ENCODE measurements at regions not wholly inside any gene's neighbourhood (a gene's known extent, or its start where the extent isn't known, plus 50 kb on each side); places are given as distances from the start of the nearest gene placed in this dataset.

DNA sequence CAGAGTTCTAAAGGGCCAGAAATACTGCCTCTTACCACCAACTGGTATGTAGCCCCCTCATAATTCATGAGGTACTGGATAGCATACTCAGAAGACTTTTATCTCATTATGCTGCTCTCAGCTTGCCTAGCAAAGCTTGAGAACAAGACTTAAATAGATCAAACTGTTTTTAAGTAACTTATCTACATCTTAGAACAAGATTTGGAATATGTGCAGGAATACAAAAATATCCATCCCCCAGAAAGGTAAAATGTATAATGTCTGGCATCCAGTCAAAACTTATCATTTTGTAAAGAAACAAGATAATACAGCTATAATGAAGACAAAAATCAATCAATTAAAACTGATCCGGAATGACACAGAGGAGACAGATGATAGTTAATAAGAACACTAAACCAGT is 400.4 kb upstream of the TGFBR2 start:
- TF ChIP-seq SMC3 (IDR thresholded peaks at IDR 0.05; ENCODE audit: low read depth, low read length) (no peak), POLR2A (IDR thresholded peaks at IDR 0.05; ENCODE audit: low read depth, low read length) (no peak), RAD21 (IDR thresholded peaks at IDR 0.05; ENCODE audit: low read length) (no peak), MAZ (IDR thresholded peaks at IDR 0.05; ENCODE audit: borderline replicate concordance, low read depth, low read length) (no peak)
- TF ChIP-seq, protein P1, sequence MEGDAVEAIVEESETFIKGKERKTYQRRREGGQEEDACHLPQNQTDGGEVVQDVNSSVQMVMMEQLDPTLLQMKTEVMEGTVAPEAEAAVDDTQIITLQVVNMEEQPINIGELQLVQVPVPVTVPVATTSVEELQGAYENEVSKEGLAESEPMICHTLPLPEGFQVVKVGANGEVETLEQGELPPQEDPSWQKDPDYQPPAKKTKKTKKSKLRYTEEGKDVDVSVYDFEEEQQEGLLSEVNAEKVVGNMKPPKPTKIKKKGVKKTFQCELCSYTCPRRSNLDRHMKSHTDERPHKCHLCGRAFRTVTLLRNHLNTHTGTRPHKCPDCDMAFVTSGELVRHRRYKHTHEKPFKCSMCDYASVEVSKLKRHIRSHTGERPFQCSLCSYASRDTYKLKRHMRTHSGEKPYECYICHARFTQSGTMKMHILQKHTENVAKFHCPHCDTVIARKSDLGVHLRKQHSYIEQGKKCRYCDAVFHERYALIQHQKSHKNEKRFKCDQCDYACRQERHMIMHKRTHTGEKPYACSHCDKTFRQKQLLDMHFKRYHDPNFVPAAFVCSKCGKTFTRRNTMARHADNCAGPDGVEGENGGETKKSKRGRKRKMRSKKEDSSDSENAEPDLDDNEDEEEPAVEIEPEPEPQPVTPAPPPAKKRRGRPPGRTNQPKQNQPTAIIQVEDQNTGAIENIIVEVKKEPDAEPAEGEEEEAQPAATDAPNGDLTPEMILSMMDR (conservative IDR thresholded peaks at IDR 0.05; ENCODE audit: low read depth, low read length), result no peak
- TF ChIP-seq, protein P2, sequence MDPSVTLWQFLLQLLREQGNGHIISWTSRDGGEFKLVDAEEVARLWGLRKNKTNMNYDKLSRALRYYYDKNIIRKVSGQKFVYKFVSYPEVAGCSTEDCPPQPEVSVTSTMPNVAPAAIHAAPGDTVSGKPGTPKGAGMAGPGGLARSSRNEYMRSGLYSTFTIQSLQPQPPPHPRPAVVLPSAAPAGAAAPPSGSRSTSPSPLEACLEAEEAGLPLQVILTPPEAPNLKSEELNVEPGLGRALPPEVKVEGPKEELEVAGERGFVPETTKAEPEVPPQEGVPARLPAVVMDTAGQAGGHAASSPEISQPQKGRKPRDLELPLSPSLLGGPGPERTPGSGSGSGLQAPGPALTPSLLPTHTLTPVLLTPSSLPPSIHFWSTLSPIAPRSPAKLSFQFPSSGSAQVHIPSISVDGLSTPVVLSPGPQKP (IDR thresholded peaks at IDR 0.05; ENCODE audit: borderline replicate concordance, low read depth, low read length), result no peak
- TF ChIP-seq, protein P3, sequence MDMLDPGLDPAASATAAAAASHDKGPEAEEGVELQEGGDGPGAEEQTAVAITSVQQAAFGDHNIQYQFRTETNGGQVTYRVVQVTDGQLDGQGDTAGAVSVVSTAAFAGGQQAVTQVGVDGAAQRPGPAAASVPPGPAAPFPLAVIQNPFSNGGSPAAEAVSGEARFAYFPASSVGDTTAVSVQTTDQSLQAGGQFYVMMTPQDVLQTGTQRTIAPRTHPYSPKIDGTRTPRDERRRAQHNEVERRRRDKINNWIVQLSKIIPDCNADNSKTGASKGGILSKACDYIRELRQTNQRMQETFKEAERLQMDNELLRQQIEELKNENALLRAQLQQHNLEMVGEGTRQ (IDR thresholded peaks at IDR 0.05; ENCODE audit: low read depth, low read length), result no peak

Measured in IMR-90 (cell line).